ELR (cell line): ENCODE measurements at regions not wholly inside any gene's neighbourhood (a gene's known extent, or its start where the extent isn't known, plus 50 kb on each side); places are given as distances from the start of the nearest gene placed in this dataset.
A peak's percentile ranks its signal among the peaks of the same experiment; 100 is the strongest.

ENCODE experiments used
- DNase-seq: peaks from one replicate; pipeline ENCODE4 v3.0.0-alpha.2; 2015; ENCODE audit warnings: low read depth

DNA sequence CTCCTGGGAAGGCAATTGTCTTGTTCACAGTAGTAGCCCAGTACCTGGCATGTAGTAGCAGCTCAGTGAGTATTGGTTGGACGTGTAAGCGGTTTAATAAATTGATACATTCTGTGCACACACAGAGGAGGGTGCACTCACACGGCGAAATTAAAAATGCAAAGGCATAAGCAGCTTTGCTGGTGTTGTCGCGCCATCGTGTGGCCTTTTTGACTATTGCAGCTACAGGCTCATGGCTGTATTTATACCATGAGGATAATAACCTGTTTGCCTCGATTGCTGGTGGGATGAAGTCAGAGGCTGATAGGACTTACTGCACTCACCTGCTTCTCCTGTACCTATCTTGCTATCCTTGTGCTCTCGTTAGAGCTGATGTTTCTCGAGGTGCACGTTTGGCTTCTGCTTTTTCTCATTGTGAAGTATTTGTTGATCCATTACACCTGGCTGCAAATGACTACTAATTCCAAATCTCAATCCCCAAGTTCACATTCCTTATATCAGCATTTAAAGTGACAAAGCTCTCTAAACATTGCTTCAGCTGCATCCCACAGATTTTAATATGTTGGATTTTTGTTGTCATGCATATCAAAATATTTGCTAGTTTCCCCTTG lies 61.5 kb downstream of the TBXT start:
- peak; percentile 73 for DNase-seq

DNA sequence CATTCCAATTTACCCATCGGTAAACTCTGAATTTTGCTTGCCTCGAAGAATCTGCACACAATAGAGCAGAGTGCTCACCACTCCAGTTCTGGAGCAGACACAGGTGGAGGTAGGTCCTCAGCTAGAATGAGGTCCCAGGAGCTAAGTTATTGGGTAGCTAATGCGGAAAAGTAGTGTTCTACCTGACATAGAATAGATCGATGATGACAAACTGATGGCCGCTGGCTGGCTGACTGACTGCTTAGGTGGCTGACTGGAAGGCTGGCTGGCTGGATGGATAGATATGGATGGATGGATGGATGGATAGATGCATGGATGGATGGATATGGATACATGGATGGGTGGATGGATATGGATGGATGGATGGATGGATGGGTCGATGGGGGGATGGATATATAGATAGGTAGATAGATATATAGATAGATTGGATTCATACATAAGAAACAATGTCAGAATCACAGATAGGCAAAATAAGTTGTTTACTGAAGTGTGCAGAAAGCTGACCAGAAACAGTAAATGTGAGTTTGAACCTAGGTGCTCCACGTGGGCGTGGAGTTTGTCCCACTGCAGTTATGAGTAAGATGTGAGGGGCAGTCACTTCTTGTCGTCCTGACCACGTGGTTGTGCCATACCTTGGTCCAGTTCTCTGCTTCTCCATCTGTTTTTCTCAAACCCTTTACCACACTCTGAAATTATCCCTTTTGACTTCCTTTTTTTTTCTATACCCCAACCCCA lies 62.1 kb downstream of the TBXT start:
- no peak for DNase-seq

DNA sequence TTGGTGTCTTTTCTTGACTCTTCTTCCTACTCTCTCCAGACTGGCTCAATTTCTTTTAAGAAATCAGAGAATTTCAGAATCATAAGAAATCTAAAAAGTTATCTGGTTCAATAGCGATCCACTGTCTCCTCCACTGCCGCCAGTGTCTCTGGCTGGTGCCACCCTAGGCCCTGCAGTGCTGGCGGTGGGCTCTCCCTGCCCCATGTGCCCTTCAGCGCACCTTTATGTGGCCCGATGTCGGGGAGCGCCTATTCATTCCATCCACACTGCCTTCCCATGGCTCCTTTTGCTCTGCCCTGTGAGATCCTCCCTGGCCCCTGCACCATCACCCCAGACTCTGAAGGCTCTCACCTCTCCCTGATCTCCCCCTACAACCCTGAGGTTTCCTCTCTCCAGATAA lies 62.8 kb downstream of the TBXT start:
- DNase-seq: no peak

DNA sequence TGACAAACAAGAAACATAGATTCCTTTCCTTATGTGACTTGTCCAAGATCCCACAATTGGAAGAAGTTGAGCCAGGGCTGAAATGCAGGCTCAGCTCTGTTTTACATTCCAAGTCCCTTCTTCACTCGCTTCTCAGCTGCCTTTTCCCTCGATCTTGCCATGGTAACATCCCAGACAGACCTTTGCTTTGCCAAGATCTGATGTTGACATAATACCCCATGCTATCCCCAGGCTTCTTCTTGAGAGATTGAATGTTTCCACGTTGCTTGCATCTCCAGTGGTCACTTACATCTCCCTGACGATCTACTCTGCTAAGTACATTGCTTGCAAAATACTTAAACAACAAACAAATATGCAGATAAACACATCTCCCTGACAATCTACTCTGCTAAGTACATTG lies 63.5 kb downstream of the TBXT start:
- no peak for DNase-seq

DNA sequence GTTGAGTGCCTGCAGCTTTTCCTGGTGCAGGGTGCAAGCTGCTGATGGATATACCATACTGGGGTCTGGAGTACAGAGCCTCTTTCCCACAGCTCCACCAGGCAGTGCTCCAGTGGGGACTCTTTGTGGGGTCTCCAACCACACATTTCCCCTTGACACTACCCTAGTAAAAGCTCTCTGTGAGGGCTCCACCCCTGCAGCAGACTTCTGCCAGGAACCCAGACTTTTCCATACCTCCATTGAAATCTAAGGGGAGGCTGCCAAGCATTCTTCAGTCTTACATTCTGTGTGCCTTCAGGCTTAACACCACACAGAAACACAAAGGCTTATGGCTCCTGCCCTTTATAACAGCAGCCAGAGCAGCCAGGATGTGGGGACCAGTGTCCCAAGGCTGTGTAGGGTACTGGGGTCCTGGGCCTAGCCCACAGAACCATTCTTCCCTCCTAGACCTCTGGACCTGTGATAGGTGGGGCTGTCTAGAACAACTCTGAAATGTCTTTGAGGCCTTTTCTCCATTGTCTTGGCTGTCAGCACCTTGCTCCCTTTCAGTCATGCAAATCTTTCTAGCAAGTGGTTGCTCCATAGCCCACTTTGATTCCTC lies 65.7 kb downstream of the TBXT start:
- DNase-seq: no peak

DNA sequence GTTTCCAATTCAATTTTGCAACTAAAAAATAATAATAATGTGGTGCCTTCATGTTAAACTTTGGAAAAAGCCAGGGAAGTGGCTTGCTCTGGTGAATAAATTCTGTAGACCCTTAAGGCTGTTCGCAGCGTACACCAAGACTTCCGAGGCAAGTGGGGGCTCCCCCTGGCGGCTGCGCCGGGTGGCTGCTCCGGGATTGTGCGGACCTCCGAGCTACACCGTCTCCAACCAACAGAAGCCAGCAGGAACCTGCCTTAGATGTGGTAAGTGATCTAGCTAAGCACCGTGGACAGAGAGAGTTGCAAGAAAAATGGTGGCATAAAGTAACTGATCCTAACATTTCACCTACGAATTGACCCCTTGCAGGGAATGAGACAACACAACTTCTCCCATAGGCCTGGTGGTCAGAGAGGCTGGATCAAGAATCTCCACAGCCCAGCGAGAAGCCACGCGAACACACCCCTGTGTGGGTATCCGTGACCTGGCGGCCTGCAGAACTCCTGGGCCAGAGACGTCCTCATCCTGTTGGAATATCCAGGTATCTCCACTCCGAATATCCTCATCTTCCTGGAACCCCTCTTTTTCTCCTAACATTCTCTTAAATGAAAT lies 69.6 kb downstream of the TBXT start:
- peak; percentile 53 for DNase-seq

DNA sequence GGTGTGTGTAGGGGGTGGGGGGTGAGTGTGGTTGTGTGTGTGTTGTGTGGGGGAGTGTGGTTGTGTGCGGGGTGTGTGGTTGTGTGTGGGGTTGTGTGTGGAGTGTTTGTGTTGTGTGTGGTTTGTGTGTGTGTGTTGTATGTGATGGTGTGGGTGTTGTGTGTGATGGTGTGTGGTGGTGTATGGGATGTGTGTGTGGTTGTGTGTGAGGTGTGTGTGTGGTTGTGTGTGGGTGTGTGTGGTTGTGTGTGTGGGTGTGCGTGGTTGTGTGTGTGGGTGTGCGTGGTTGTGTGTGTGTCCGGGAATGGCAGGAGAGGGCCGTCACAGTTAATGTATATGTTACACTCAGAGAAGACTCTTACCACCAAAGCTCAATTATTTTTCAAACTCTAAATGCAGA lies 79.8 kb downstream of the TBXT start:
- DNase-seq: no peak

DNA sequence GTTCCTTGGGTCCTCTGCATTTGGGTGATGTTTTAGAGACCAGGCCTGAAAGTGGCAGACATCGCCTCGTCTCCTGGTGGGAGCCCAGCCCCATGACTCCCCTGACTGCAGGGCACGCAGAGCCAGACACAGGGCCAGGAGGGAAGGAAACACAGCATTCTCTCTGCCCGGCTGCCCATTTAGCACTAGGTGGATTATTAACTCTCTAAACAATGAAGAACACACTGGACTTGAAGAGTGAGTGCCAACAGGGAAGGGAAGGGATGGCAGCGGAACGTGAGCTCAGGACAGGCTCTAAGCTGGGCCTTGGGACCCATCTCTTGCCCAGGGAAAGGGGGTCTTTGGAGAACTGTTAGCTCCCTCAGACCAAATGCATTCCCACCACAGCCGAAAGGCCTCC lies 80.4 kb downstream of the TBXT start:
- no peak for DNase-seq

DNA sequence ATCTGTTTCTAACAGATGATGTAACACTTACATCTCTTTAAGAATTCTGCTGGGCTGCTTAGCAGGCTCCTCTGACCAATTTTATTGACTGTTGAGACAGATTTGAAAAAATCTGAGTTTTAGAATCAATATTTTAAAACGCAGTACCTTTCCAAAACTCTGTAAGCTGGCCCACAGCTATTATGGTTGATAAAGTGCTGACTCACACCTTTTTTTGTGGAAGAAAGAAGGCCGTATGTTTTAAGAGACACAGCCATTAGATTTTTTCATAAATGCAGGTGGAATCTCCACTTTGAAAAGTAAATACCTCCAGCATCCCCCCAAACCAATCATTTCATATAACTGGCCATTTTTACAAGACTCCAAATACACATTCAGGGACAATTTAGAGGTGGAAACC lies 82.2 kb downstream of the TBXT start:
- DNase-seq: no peak

DNA sequence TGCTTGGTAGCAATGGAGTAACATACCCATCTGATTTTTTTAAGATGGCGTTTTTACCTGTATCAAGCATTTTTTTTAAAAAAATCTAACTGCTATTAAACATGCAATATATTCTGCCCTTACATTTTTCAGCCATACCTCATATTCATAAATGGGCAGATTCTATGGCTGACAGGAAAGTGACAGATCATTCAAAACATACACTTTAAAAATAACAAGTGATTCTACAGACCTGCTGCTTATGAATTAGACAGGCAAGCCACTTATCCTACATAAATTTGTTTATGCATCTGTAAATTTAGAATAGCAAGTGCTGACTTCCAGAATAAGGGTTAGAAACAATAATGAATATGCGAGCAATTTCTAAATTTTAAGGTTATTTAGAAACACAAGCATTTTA lies 82.7 kb downstream of the TBXT start:
- DNase-seq: no peak

DNA sequence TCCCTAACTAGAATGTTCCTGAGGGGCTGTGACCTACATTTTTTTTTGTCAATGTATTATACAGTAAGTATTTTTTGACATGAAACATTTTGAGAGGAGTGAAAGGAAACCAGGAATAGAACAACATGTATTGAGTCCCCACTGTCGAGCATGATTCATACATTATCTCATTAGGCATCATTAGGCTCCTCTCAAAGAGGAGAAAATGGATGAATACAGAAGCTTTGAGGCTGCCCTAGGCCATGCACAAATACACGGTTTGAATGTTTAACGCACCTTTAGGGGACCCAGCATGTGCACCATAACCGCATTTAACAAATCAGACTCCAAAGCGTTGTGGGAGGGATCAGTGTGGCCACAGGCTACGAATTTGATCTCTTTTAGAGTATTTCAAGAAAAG lies 87.8 kb downstream of the TBXT start:
- DNase-seq: no peak

DNA sequence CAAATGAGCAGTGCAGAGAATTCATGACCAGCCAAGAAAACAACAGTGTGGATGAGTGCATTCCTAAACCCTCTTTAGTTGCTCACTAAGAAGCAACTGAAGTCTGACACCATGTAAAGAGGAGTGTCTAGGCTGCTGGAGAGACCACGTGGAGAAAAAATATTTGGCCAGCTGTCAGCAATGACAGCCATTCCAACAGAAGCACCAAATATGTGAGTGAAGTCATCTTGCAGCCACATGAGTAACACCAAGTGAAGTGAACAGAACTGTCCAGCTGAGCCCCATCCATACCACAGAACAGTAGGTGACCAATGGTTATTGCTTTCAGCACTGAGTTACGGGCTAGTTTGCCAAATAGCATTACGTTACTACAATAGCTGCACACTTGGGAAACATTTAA lies 89.4 kb downstream of the TBXT start:
- peak; percentile 59 for DNase-seq

DNA sequence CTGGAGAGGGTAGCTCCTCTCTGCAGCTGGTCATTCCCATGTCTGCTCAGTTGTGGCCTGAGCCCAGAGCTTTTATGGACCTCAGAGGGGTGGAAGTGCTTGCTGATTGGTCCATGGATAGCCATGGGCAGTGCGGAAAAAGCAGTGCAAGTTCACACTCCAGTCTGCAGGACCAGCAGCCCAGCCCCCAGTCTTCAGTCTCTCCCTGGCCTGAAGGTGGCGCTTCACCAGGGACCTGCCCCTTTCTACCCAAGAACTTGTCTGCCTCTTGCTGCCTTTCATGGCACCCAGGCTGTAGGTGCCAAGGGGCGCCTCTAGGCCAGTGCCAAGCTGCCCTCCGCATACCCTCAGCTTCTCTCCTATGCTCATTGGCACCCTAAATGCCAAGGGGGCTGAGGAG lies 91.0 kb downstream of the TBXT start:
- DNase-seq: no peak

DNA sequence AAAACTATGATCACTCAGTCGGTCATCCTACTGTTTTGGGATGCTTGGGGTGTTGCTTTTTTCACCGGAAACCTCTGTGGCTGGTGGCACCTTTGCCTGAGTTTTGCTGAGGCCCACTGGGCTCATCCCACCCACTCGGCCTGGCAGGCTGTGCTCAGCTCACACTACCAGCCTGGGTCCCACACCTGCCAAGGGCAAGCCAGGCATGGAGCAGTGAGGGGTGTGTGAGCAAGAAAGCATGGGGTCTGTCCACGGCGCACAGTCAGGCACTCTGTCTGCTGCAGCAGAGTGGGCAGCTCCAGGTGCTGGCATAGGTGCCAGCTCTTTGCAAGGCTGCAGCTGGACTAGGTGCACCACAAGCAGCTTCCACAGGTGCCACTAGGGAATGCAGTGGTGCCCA lies 91.7 kb downstream of the TBXT start:
- DNase-seq: no peak

DNA sequence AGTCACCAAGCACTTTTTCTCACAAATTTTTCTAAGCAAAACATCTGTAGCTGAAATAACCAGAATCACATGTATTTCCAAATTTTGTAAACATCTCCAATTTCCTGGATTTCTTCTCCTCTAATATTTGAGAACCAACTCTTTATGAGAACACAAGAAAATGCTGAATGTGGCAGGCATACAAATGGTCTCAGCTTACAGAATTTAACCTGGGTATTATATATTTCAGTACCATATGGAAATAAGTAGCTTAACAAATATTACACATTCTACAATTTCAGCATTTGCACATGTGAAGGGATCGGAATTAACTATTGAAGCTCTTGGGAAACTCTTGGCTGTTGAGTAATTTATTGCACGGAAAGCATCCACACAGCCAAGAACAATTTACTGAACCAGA lies 92.5 kb downstream of the TBXT start:
- DNase-seq: no peak

DNA sequence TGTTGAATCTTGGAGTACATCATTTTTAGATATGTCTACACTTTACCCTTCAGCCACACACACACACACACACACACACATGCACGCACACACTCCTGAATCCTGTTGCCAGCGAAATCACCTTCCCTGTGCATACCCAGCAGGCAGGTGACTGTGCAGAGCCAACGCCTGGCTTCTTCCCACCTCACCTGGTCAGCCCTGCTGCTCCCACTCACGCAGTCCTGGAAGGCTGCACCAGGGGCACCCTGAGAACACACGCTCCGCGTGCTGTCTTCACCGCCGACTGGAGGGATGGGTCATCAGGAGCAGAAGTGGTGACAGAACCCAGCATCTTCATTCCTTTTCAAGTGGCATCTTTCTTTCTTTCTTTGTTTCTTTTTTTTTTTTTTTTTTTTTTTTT lies 94.6 kb downstream of the TBXT start:
- no peak for DNase-seq

DNA sequence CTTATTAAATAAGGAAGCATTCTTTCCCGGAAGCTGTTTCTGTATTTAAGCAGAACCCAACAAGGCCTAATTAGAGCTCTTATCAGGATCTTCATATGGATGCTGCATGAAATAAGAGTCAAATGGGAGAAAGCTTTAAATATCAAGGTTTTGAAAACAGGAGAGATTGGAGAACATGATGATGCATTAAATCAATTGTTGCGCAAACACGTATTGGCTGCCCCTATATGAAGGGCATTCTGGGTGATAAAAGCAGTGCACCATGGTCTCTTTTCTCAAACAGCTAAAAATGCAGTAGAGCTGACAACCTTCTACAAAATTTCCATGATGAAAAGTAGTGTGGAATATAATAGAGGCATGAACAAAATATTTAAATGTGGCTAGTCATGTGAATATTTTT lies 98.9 kb downstream of the TBXT start:
- DNase-seq: no peak

DNA sequence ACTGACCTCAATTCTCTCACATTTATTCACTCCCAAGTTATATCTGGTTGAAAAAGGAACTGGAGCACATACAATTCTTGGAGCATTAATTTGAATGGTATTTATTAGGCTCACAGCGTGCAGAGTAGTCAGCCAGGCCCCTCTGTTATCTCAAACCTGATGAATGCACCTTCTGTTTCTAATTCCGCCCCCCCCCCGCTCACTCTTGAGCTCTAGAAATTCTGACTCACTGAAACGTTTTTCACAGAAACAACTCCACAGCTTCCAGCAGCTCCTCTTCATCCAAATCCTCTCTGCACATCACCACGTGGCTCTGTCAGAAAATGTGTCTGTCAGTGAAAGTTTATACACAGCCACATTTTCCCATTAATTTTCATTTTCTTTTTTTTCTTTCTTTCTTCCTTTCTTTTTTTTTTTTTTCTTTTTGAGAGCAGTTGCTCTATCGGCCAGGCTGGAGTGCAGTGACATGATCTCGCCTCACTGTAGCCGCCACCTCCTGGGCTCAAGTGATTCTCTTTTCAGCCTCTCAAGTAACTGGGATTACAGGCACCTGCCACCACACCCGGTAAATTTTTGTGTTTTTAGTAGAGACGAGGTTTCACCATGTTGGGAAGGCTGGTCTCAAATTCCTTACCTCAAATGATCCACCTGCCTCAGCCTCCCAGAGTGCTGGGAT lies 109.4 kb downstream of the TBXT start:
- DNase-seq: peak; percentile 22

DNA sequence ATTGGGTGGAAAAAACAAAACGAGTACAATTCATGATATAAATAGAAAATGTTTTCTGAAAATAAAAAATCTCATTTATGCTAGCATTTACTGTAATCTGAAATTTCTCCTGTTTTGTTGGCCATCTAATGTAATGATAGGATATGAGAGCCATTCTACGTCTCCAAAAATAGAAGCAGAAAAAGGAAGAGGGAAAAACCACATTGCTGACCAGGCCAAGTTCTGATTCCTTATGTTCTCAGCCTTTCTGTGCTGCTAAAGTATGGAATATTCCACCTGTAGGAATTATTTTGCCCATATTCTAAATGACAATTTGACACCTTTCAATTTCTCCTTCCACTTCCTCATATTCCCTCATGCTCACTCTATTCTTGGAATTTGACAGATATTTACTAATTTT lies 110.2 kb downstream of the TBXT start:
- DNase-seq: no peak

DNA sequence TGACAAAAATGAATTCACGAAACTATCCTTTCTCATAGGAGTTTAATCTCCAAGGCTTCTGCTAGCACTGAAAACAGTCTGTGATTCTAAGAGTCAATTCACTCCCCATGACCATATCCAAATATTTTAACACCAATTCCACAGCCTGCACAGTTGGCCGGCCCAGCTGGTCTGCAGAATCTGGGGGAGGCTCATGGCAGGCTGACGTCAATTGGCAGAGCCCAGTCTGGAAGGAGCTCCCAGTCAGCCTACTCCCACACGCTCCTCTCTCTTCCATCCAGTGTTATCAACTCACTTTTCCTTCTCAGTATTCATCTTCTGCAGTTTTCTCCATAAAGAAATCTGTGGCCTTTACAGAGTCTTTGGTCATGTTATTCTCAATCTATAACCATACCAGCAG lies 111.0 kb downstream of the TBXT start:
- DNase-seq: no peak

DNA sequence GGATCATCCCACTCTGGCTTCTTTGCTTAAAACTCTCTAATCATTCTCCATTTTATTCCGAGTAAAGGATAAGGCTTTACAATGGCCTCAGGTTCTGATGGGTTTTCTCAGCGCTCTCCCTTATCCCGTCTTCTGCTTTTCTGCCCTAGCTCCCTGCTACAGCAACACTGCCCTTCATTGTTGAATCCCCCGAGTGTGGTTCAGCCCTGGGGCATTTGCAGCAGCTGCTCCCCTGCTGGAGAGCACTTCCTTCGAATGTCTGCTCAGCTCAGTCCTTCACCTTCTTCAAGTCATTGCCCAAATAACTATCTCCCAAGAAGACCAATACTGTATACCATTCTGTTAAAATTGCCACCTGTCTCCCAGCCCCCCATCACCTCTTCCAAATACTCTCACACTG lies 111.8 kb downstream of the TBXT start:
- DNase-seq: no peak

DNA sequence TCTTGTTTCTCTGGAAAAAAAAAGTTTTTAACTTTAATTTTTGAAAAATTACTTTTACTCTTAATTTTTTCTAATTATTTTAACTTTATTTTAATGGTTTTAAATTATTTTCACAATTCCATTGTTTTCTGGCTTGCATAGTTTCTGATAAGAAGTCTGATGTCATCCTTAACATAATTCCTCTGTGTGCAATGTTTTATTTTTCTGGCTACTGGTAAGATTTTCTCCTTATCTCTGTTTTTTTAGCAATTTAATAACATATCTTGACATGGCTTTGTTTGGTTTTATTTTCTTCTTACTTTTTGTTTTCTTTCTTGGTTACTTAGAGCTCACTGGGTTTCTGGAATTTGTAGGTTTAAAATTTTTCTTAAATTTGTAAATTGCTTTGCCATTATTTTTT lies 114.8 kb downstream of the TBXT start:
- DNase-seq: no peak

DNA sequence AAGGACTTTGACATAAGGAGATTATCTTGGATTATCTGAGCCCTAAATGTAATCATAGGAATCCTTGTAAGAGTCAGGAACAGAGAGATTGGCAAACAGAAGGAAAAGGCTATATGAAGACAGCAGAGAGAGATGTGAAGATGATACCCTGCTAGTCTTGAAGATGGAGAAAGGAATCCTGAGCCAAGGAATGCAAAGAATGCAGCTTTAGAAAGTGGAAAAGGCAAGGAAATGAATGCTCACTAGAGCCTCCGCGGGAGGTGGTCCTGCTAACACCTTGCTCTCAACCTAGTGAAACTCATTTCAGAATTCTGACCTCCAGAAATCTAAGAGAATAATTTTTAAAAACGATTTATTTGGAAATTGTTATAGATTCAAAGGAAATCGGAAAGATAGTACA lies 117.1 kb downstream of the TBXT start:
- no peak for DNase-seq
